Esophagus squamous epithelium (tissue), 4 donors: ENCODE measurements at regions not wholly inside any gene's neighbourhood (a gene's known extent, or its start where the extent isn't known, plus 50 kb on each side); places are given as distances from the start of the nearest gene placed in this dataset.

Source experiments
- CTCF ChIP-seq, 6 experiments: fragments of 450-650 bp in 4 of 6; fragments of 200-600 bp in 2 of 6; sonication (generic) in 2 of 6; IDR thresholded peaks; one replicate each; pipeline ENCODE4 v1.5.1; 2016 to 2019; ENCODE audit warnings: antibody characterized with exemption in 6 of 6, mild to moderate bottlenecking in 4 of 6, moderate library complexity in 4 of 6
- POLR2A ChIP-seq, 4 donors: fragments of 450-650 bp; IDR thresholded peaks; one replicate each; pipeline ENCODE4 v1.6.1; 2017; ENCODE audit warnings: antibody characterized with exemption in 4 of 4, mild to moderate bottlenecking in 4 of 4, moderate library complexity in 3 of 4

- no peak for TF ChIP-seq POLR2A (IDR thresholded peaks at IDR 0.05)
- TF ChIP-seq CTCF (IDR thresholded peaks at IDR 0.05) = no peak
Measured at GRCh38 chr4:159768016-159768415, 665.1 kb downstream of the RAPGEF2 start.
